ENCODE measurements at regions not wholly inside any gene's neighbourhood (a gene's known extent, or its start where the extent isn't known, plus 50 kb on each side); places are given as distances from the start of the nearest gene placed in this dataset.
"Not testable (repeated sequence)": the region's sequence is repeated elsewhere in the genome, so short reads cannot be mapped to it uniquely, and the experiment has no call there.

DNA sequence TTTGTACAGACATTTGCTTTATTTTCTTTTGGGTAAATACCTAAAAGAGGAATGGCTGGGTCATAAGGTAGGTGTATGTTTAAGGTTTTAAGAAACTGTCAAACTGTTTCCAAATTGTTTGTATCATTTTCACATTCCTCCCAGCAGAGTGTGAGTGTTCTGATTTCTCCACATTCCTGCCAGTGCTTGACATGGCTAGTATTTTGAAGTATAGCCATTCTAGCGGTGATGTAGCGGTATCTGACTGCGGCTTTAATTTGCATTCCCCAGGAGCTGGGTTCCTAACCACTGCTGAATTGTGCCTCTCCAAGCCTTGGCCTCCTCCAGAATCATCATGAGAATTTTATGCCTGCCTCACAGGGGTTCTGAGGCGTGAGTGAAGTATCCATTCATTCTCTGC is 61.8 kb upstream of the ARL4C start:
- no peak for FAIRE-seq
- no peak for DNase-seq
- Histone ChIP-seq H3K27ac (no peak overlapping the region), H3K27me3 (no peaks in the 10 kb centered on the region), H3K36me3 (no peaks in the 10 kb centered on the region), H3K4me1 (no peaks in the 10 kb centered on the region), H3K9me3 (no peaks in the 10 kb centered on the region), H3K4me3 (no peak overlapping the region)
- intact Hi-C loops (cut with DNase I): no loop called here
- TF ChIP-seq, protein P1, sequence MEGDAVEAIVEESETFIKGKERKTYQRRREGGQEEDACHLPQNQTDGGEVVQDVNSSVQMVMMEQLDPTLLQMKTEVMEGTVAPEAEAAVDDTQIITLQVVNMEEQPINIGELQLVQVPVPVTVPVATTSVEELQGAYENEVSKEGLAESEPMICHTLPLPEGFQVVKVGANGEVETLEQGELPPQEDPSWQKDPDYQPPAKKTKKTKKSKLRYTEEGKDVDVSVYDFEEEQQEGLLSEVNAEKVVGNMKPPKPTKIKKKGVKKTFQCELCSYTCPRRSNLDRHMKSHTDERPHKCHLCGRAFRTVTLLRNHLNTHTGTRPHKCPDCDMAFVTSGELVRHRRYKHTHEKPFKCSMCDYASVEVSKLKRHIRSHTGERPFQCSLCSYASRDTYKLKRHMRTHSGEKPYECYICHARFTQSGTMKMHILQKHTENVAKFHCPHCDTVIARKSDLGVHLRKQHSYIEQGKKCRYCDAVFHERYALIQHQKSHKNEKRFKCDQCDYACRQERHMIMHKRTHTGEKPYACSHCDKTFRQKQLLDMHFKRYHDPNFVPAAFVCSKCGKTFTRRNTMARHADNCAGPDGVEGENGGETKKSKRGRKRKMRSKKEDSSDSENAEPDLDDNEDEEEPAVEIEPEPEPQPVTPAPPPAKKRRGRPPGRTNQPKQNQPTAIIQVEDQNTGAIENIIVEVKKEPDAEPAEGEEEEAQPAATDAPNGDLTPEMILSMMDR (IDR thresholded peaks at IDR 0.05): no peak
- 93 to 96% methylated on average over 4 of the region's 4 CpGs for WGBS, 2 donors
- no peak for ATAC-seq

GRCh38 chr2:234556848-234557573 is 60.1 kb upstream of the ARL4C start:
- peak in 2 of 4 donors; percentile 56 to 58 for ATAC-seq
- 83 to 92% methylated on average over 5 of the region's 5 CpGs for WGBS, 2 donors
- intact Hi-C loops (cut with DNase I): no loop called here
- Histone ChIP-seq H3K4me3 (no peak overlapping the region), H3K4me1 (no peaks in the 10 kb centered on the region), H3K36me3 (no peaks in the 10 kb centered on the region), H3K27ac (no peak overlapping the region), H3K9me3 (no peaks in the 10 kb centered on the region), H3K27me3 (no peaks in the 10 kb centered on the region)
- TF ChIP-seq, protein P1 (IDR thresholded peaks at IDR 0.05): no peak
- FAIRE-seq: no peak
- DNase-seq: no peak

DNA sequence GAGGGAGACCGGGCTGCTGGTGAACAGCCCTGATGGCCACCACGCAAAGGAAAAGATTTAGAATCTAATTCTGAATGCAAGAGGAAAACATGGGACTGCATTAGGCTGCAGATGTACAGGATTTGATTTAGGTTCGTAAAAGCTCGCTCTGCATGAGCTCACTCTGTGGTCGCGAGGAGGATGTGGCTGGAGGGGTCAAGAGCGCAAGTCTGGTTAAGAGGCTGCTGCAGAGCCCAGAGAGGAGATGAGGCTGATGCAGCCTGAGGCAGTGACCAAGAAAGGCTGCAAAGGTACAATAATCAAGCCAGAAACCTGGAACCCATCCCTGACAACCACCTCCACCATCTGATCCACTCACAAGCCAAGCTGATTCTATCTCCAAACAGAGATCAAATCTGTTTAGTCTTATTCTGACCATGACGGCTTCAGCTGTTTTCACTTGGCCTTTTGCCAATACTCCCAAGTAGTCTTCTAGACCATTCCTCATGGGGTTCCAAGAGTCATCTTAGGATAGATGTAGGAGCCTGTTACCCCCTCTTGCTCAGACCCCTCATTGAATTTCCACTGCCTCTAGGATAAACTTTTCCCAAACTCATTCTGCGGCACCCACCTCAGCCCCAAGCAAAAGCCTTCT is 58.9 kb upstream of the ARL4C start:
- Histone ChIP-seq H3K4me1 (no peaks in the 10 kb centered on the region), H3K36me3 (no peaks in the 10 kb centered on the region), H3K27me3 (no peaks in the 10 kb centered on the region), H3K4me3 (no peak overlapping the region), H3K27ac (no peak overlapping the region), H3K9me3 (no peaks in the 10 kb centered on the region)
- TF ChIP-seq, protein P1 (IDR thresholded peaks at IDR 0.05): no peak
- 88 to 90% methylated on average over 9 of the region's 9 CpGs for WGBS, 2 donors
- intact Hi-C loops (cut with DNase I): no loop called here
- DNase-seq (no peak), ATAC-seq (peak in 1 of 4 donors; percentile 52), FAIRE-seq (no peak)

- no peaks in the 10 kb centered on the region for H3K27me3 ChIP-seq
- TF ChIP-seq, protein P1 (IDR thresholded peaks at IDR 0.05): no peak
- no peak for FAIRE-seq
- no peaks in the 10 kb centered on the region for H3K9me3 ChIP-seq
- ATAC-seq: no peak
- no peak overlapping the region for H3K4me3 ChIP-seq
- intact Hi-C loops (cut with DNase I): no loop called here
- H3K36me3 ChIP-seq: no peaks in the 10 kb centered on the region
- no peak overlapping the region for H3K27ac ChIP-seq
- H3K4me1 ChIP-seq: no peaks in the 10 kb centered on the region
- DNase-seq: no peak
Observed at GRCh38 chr2:234555161-234555560, 58.3 kb upstream of the ARL4C start.

GRCh38 chr2:234553223-234553622 is 56.3 kb upstream of the ARL4C start:
- not testable (repeated sequence) for ATAC-seq, H3K27me3 ChIP-seq, H3K9me3 ChIP-seq, H3K4me3 ChIP-seq, H3K4me1 ChIP-seq, H3K27ac ChIP-seq, H3K36me3 ChIP-seq, FAIRE-seq, DNase-seq
- WGBS, 2 donors: 95 to 96% methylated on average over 15 of the region's 15 CpGs
- intact Hi-C loops (cut with DNase I): loop anchor here in 2 of 3 donors (5.0 kb wide), 1 partner anchor 559 kb away; no protein-coding TSS in a partner anchor

All from pancreas (tissue), 10 donors.